ENCODE measurements at regions not wholly inside any gene's neighbourhood (a gene's known extent, or its start where the extent isn't known, plus 50 kb on each side); places are given as distances from the start of the nearest gene placed in this dataset.
"Not testable (repeated sequence)": the region's sequence is repeated elsewhere in the genome, so short reads cannot be mapped to it uniquely, and the experiment has no call there.

- DNase-seq (ENCODE audit: low read depth): no peak
- TF ChIP-seq CTCF (IDR thresholded peaks at IDR 0.05; ENCODE audit: control insufficient read depth, extremely low read depth, insufficient read depth): no peak
- no peak overlapping the region for H3K4me3 ChIP-seq (ENCODE audit: low read depth, low read length)
Observed at GRCh38 chr4:111323496-111323895, 700.6 kb upstream of the PITX2 start.

- DNase-seq (ENCODE audit: low read depth): no peak
- H3K4me3 ChIP-seq (ENCODE audit: low read depth, low read length): no peak overlapping the region
- TF ChIP-seq CTCF (IDR thresholded peaks at IDR 0.05; ENCODE audit: control insufficient read depth, extremely low read depth, insufficient read depth): no peak
Observed at GRCh38 chr4:111323916-111324315, 701.0 kb upstream of the PITX2 start.

GRCh38 chr4:111326450-111326849, 703.6 kb upstream of the PITX2 start:
- no peak for DNase-seq (ENCODE audit: low read depth)
- H3K4me3 ChIP-seq (ENCODE audit: low read depth, low read length): no peak overlapping the region
- no peak for TF ChIP-seq CTCF (IDR thresholded peaks at IDR 0.05; ENCODE audit: control insufficient read depth, extremely low read depth, insufficient read depth)

- no peak overlapping the region for H3K4me3 ChIP-seq (ENCODE audit: low read depth, low read length)
- DNase-seq (ENCODE audit: low read depth): no peak
- TF ChIP-seq CTCF (IDR thresholded peaks at IDR 0.05; ENCODE audit: control insufficient read depth, extremely low read depth, insufficient read depth): no peak
Observed at GRCh38 chr4:111330786-111331185, 707.9 kb upstream of the PITX2 start.

- TF ChIP-seq CTCF (IDR thresholded peaks at IDR 0.05; ENCODE audit: control insufficient read depth, extremely low read depth, insufficient read depth): no peak
- no peak overlapping the region for H3K4me3 ChIP-seq (ENCODE audit: low read depth, low read length)
- DNase-seq (ENCODE audit: low read depth): no peak
Observed at GRCh38 chr4:111334361-111334760, 711.5 kb upstream of the PITX2 start.

GRCh38 chr4:111337186-111337876, 714.5 kb upstream of the PITX2 start:
- not testable (repeated sequence) for DNase-seq (ENCODE audit: low read depth)
- H3K4me3 ChIP-seq (ENCODE audit: low read depth, low read length): peak overlapping the region; percentile 29; the same call in 1 of the 2 replicates

GRCh38 chr4:111359602-111360001, 736.7 kb upstream of the PITX2 start:
- no peak for TF ChIP-seq CTCF (IDR thresholded peaks at IDR 0.05; ENCODE audit: control insufficient read depth, extremely low read depth, insufficient read depth)
- H3K4me3 ChIP-seq (ENCODE audit: low read depth, low read length): no peak overlapping the region
- DNase-seq (ENCODE audit: low read depth): no peak
